ENCODE measurements at regions not wholly inside any gene's neighbourhood (a gene's known extent, or its start where the extent isn't known, plus 50 kb on each side); places are given as distances from the start of the nearest gene placed in this dataset.
"Not testable (repeated sequence)": the region's sequence is repeated elsewhere in the genome, so short reads cannot be mapped to it uniquely, and the experiment has no call there.

DNA sequence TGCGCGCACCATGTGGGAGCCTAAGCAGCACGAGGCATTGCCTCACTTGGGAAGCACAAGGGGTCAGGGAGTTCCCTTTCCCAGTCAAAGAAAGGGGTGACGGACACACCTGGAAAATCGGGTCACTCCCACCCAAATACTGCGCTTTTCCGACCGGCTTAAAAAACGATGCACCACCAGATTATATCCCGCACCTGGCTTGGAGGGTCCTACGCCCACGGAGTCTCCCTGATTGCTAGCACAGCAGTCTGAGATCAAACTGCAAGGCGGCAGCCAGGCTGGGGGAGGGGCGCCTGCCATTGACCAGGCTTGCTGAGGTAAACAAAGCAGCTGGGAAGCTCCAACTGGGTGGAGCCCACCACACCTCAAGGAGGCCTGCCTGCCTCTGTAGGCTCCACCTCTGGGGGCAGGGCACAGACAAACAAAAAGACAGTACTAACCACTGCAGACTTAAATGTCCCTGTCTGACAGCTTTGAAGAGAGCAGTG is 627.7 kb upstream of the VRK2 start:
- not testable (repeated sequence) for DNase-seq; H3K27ac ChIP-seq (ENCODE audit: low read length); H3K4me1 ChIP-seq (ENCODE audit: control insufficient read depth, insufficient read depth, low read length); H3K27me3 ChIP-seq (ENCODE audit: control insufficient read depth, insufficient read depth, low read length); H3K4me3 ChIP-seq (ENCODE audit: low read length); H3K9me3 ChIP-seq (replicated peaks; ENCODE audit: control insufficient read depth, low read depth, low read length); H3K36me3 ChIP-seq (ENCODE audit: control insufficient read depth, insufficient read depth, low read length)
- WGBS (ENCODE audit: insufficient coverage) = 75% methylated on average over 5 of the region's 14 CpGs

DNA sequence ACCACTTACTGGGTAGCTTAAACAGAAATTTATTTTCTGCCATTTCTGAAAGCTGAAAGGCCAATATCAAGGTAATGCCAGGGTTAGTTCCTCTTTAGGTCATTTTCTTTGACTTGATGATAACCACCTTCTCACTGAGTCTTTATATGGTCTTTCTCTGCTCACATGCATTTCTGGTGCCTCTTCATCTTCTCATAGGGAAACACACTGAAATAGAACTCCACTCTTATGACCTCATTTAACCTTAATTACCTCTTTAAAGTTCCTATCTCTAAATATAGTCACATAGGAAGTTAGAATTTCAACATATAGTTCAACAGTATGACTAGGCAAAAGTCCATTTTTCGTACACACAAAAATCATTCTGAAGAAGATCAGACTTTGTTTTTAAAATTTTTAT is 616.8 kb upstream of the VRK2 start:
- H3K4me1 ChIP-seq (ENCODE audit: control insufficient read depth, insufficient read depth, low read length) = no peaks in the 10 kb centered on the region
- DNase-seq = no peak
- WGBS (ENCODE audit: insufficient coverage) = no CpG with 5 or more reads among the region's 1 CpG
- H3K9me3 ChIP-seq (replicated peaks; ENCODE audit: control insufficient read depth, low read depth, low read length) = no peaks in the 10 kb centered on the region
- H3K36me3 ChIP-seq (ENCODE audit: control insufficient read depth, insufficient read depth, low read length) = no peaks in the 10 kb centered on the region
- H3K27ac ChIP-seq (ENCODE audit: low read length) = no peak overlapping the region
- no peaks in the 10 kb centered on the region for H3K27me3 ChIP-seq (ENCODE audit: control insufficient read depth, insufficient read depth, low read length)
- H3K4me3 ChIP-seq (ENCODE audit: low read length) = no peak overlapping the region

DNA sequence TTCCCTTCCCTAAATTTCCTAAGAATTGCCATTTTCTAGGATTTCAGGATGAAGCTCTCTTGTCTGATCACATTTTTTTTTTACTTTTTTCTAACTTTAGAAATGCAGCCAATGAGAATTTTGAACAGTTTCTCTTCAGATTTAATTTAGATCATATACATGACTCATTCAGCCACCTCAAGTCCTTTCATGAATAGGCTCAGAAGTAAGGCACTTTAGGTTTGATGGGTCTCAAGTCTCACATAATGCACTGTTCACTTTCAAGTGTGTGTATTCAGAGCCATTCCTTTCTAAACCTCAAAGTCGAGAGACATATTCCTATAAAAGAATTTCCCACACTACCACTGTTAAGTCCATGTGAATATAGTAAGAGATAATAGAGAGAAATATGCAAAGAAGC is 614.1 kb upstream of the VRK2 start:
- H3K36me3 ChIP-seq (ENCODE audit: control insufficient read depth, insufficient read depth, low read length) = no peaks in the 10 kb centered on the region
- no peaks in the 10 kb centered on the region for H3K4me1 ChIP-seq (ENCODE audit: control insufficient read depth, insufficient read depth, low read length)
- H3K27ac ChIP-seq (ENCODE audit: low read length) = no peak overlapping the region
- no CpG with 5 or more reads among the region's 1 CpG for WGBS (ENCODE audit: insufficient coverage)
- DNase-seq = no peak
- H3K4me3 ChIP-seq (ENCODE audit: low read length) = no peak overlapping the region
- H3K9me3 ChIP-seq (replicated peaks; ENCODE audit: control insufficient read depth, low read depth, low read length) = no peaks in the 10 kb centered on the region
- no peaks in the 10 kb centered on the region for H3K27me3 ChIP-seq (ENCODE audit: control insufficient read depth, insufficient read depth, low read length)

DNA sequence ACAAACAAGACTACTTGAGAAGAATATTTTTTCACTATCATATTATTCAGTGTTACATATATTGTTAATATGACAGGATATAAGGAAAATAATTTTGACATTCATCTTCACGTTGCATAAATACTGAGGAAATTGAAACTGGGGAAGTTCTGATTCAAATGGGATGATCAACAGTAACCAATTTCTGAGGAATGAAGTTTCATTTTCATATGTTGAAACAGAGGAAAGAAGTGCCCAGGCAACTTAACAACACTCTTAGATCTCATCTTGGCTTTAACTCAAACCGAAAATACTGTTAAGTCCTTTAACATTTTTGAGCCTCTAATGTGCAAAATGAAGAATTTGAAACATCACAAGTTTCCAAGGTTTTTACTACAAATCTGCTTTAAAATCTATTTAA is 612.2 kb upstream of the VRK2 start:
- Histone ChIP-seq H3K27ac (ENCODE audit: low read length) (no peak overlapping the region), H3K27me3 (ENCODE audit: control insufficient read depth, insufficient read depth, low read length) (no peaks in the 10 kb centered on the region), H3K36me3 (ENCODE audit: control insufficient read depth, insufficient read depth, low read length) (no peaks in the 10 kb centered on the region), H3K9me3 (replicated peaks; ENCODE audit: control insufficient read depth, low read depth, low read length) (no peaks in the 10 kb centered on the region), H3K4me3 (ENCODE audit: low read length) (no peak overlapping the region), H3K4me1 (ENCODE audit: control insufficient read depth, insufficient read depth, low read length) (no peaks in the 10 kb centered on the region)
- DNase-seq = no peak
- 80% methylated on average over 1 of the region's 2 CpGs for WGBS (ENCODE audit: insufficient coverage)

DNA sequence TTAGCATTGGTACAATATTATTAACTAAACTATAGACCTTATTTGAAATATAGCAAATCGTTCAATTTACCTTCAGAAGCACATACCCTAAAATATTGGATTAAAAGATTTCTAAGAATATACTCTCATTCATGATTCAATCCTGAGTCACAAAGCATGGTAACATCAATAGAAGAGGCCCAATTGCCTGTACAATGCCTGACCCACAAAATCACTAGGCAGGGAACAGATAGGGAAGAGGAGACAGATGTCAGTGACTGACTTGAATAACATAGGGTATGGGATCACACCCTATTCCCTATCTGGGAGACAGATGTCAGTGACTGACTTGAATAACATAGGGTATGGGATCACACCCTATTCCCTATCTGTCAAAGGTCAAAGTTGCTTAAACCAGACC is 611.6 kb upstream of the VRK2 start:
- DNase-seq = no peak
- H3K27me3 ChIP-seq (ENCODE audit: control insufficient read depth, insufficient read depth, low read length) = no peaks in the 10 kb centered on the region
- H3K4me3 ChIP-seq (ENCODE audit: low read length) = no peak overlapping the region
- H3K9me3 ChIP-seq (replicated peaks; ENCODE audit: control insufficient read depth, low read depth, low read length) = no peaks in the 10 kb centered on the region
- no peaks in the 10 kb centered on the region for H3K36me3 ChIP-seq (ENCODE audit: control insufficient read depth, insufficient read depth, low read length)
- no peak overlapping the region for H3K27ac ChIP-seq (ENCODE audit: low read length)
- H3K4me1 ChIP-seq (ENCODE audit: control insufficient read depth, insufficient read depth, low read length) = no peaks in the 10 kb centered on the region
- no CpG with 5 or more reads among the region's 1 CpG for WGBS (ENCODE audit: insufficient coverage)

DNA sequence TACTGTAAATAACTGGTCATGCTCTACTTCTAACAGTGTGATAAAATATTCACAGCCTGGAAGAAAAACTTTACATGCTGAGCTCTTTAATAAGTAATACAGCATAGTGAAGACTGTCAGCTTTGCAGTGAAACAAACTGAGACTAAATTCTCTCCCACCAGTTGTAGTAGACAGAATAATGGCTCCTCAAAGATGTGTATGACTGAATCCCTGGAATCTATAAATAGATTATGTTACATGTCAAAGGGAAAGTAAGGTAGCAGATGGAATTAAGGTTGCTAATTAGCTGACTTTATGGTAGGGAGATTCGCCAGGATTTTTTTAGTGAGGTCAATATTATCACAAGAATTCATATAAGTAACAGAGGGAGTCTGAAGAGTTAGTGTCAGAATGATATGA is 609.5 kb upstream of the VRK2 start:
- WGBS (ENCODE audit: insufficient coverage) = no CpG with 5 or more reads among the region's 1 CpG
- Histone ChIP-seq H3K9me3 (replicated peaks; ENCODE audit: control insufficient read depth, low read depth, low read length) (no peaks in the 10 kb centered on the region), H3K4me3 (ENCODE audit: low read length) (no peak overlapping the region), H3K4me1 (ENCODE audit: control insufficient read depth, insufficient read depth, low read length) (no peaks in the 10 kb centered on the region), H3K27ac (ENCODE audit: low read length) (no peak overlapping the region), H3K36me3 (ENCODE audit: control insufficient read depth, insufficient read depth, low read length) (no peaks in the 10 kb centered on the region), H3K27me3 (ENCODE audit: control insufficient read depth, insufficient read depth, low read length) (no peaks in the 10 kb centered on the region)
- DNase-seq = no peak

DNA sequence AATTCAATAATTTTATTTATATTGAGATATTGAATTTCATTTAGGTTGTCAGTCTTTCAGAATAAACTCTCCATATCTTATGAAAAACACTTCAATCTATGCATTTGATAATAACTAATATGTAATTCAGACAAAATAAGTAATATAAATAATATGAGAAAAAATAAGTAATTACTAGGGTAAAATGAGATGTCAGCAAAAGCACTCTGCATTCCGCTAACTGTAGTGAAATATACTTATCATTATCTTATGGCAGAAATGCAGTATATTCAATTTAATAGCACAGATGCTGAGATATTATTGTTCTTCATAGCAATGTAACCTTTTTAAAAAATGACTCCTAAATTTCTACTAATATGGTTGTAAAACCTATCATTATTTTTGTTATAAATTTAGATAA is 606.2 kb upstream of the VRK2 start:
- no peak for DNase-seq
- no peak overlapping the region for H3K4me3 ChIP-seq (ENCODE audit: low read length)
- no CpG with 5 or more reads among the region's 1 CpG for WGBS (ENCODE audit: insufficient coverage)
- no peaks in the 10 kb centered on the region for H3K9me3 ChIP-seq (replicated peaks; ENCODE audit: control insufficient read depth, low read depth, low read length)
- H3K27ac ChIP-seq (ENCODE audit: low read length) = no peak overlapping the region
- no peaks in the 10 kb centered on the region for H3K27me3 ChIP-seq (ENCODE audit: control insufficient read depth, insufficient read depth, low read length)
- H3K36me3 ChIP-seq (ENCODE audit: control insufficient read depth, insufficient read depth, low read length) = no peaks in the 10 kb centered on the region
- no peaks in the 10 kb centered on the region for H3K4me1 ChIP-seq (ENCODE audit: control insufficient read depth, insufficient read depth, low read length)

DNA sequence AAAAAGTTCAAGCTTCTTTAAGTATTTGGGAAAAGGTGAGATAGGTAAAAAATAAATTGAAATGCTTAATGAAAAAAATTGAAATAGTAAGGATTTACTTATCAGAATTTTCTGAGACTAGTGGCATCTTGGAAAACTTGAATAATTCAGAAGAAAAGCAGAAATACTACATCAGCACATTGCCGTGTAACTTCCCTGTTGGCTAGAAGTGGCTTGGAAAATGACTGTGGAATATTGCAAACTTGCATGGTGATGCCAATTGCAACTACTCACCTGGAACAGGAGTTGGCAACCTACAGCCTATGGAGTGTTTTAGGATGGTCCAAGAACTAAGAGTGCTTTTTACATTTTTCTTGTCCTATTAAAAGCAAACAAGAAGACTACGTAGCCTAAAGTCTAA is 603.5 kb upstream of the VRK2 start:
- DNase-seq = no peak
- Histone ChIP-seq H3K4me3 (ENCODE audit: low read length) (no peak overlapping the region), H3K36me3 (ENCODE audit: control insufficient read depth, insufficient read depth, low read length) (no peaks in the 10 kb centered on the region), H3K4me1 (ENCODE audit: control insufficient read depth, insufficient read depth, low read length) (no peaks in the 10 kb centered on the region), H3K27ac (ENCODE audit: low read length) (no peak overlapping the region), H3K9me3 (replicated peaks; ENCODE audit: control insufficient read depth, low read depth, low read length) (no peaks in the 10 kb centered on the region), H3K27me3 (ENCODE audit: control insufficient read depth, insufficient read depth, low read length) (no peaks in the 10 kb centered on the region)
- WGBS (ENCODE audit: insufficient coverage) = no CpG with 5 or more reads among the region's 2 CpGs

DNA sequence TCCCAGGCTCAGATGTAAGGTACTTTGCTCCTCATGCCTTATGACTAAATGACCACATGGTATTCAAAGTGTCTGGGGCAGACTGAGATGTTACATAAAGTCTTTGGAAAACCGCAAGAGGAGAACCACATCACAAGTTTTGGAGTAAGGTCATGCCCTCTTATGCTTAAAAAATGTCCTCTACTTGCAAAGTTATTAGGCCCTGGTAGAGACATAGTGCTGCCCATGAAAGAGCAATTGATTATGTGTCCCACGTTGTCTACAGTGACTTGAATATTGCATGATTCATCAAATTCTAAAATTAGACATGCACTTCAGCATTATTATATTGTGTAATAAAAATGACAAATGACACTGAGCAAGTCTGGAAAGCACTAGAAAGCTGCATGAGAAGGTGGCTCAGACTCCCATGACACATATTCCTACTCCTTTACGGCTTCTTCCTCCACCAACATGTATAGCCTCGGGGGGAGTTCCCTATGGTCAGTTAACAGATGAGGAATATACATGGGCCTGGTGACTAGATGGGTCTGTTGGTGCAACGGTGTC is 602.6 kb upstream of the VRK2 start:
- WGBS (ENCODE audit: insufficient coverage) = 77% methylated on average over 2 of the region's 5 CpGs
- H3K4me1 ChIP-seq (ENCODE audit: control insufficient read depth, insufficient read depth, low read length) = no peaks in the 10 kb centered on the region
- no peak overlapping the region for H3K27ac ChIP-seq (ENCODE audit: low read length)
- H3K27me3 ChIP-seq (ENCODE audit: control insufficient read depth, insufficient read depth, low read length) = no peaks in the 10 kb centered on the region
- H3K36me3 ChIP-seq (ENCODE audit: control insufficient read depth, insufficient read depth, low read length) = no peaks in the 10 kb centered on the region
- no peaks in the 10 kb centered on the region for H3K9me3 ChIP-seq (replicated peaks; ENCODE audit: control insufficient read depth, low read depth, low read length)
- H3K4me3 ChIP-seq (ENCODE audit: low read length) = no peak overlapping the region
- no peak for DNase-seq

DNA sequence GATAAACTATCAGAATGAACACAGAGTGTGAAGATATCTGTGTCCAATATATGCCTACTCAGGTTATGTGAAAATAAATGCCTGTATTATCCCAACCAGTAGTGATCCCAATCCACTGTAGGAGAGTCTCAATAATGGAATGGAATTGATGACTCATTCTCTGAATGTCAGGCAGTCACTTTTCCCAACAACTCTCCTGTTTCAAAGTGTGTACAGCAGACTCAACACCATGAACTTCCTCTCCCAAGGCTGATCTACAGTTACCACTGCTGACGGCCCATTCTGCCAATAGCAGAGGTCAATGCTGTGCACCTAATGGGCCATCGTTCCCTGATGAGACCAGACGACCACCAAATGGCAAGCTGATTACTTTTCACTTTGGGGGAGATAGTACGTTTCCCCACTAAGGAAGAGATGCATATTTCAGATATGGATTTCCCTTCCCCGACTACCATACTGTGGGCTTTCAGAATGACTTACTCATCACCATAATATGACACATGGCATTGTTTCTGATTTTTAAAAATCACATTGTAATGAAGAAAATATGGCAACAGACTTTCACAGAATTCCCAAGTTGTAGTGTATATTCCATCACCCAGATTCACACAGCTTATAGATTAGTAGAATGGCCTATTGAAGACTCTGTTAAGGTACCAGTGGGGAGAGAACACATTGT is 601.7 kb upstream of the VRK2 start:
- Histone ChIP-seq H3K4me1 (ENCODE audit: control insufficient read depth, insufficient read depth, low read length) (no peaks in the 10 kb centered on the region), H3K27me3 (ENCODE audit: control insufficient read depth, insufficient read depth, low read length) (no peaks in the 10 kb centered on the region), H3K36me3 (ENCODE audit: control insufficient read depth, insufficient read depth, low read length) (no peaks in the 10 kb centered on the region), H3K9me3 (replicated peaks; ENCODE audit: control insufficient read depth, low read depth, low read length) (no peaks in the 10 kb centered on the region), H3K4me3 (ENCODE audit: low read length) (no peak overlapping the region), H3K27ac (ENCODE audit: low read length) (no peak overlapping the region)
- no peak for DNase-seq
- no CpG with 5 or more reads among the region's 5 CpGs for WGBS (ENCODE audit: insufficient coverage)

DNA sequence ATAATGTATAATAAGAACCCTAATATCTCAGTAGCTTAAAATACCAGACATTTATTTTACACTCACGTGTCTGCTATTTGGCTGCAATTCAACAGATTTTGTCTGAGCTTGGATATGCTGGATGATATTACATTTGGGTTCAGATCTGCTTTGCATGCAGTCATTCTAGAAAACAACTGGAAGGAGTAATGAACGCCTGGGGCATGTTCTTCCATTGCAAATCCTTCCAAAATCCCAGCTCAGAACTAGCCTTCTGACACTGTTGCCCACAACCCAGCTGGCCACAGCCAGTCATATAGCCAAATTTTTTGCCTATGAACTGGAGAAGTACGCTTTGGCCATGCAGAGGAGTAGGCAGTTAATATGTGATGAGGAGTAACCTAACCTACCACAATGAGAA is 597.8 kb upstream of the VRK2 start:
- Histone ChIP-seq H3K4me3 (ENCODE audit: low read length) (no peak overlapping the region), H3K27me3 (ENCODE audit: control insufficient read depth, insufficient read depth, low read length) (no peaks in the 10 kb centered on the region), H3K4me1 (ENCODE audit: control insufficient read depth, insufficient read depth, low read length) (no peaks in the 10 kb centered on the region), H3K9me3 (replicated peaks; ENCODE audit: control insufficient read depth, low read depth, low read length) (no peaks in the 10 kb centered on the region), H3K27ac (ENCODE audit: low read length) (no peak overlapping the region), H3K36me3 (ENCODE audit: control insufficient read depth, insufficient read depth, low read length) (no peaks in the 10 kb centered on the region)
- DNase-seq = no peak
- WGBS (ENCODE audit: insufficient coverage) = no CpG with 5 or more reads among the region's 3 CpGs

Data from muscle of leg (tissue), 3 donors.